Stimulated activated CD8-positive, alpha-beta memory T cell treated with anti-CD3 and anti-CD28 coated beads, Interleukin-2, amount 100 ng/mL, for 48 hours (primary cell): ENCODE measurements at regions not wholly inside any gene's neighbourhood (a gene's known extent, or its start where the extent isn't known, plus 50 kb on each side); places are given as distances from the start of the nearest gene placed in this dataset.

ENCODE experiments used
- DNase-seq, 2 donors: peaks; one replicate each; pipeline ENCODE4 v3.0.0-alpha.2; 2020; ENCODE audit warnings: low read depth in 2 of 2

DNA sequence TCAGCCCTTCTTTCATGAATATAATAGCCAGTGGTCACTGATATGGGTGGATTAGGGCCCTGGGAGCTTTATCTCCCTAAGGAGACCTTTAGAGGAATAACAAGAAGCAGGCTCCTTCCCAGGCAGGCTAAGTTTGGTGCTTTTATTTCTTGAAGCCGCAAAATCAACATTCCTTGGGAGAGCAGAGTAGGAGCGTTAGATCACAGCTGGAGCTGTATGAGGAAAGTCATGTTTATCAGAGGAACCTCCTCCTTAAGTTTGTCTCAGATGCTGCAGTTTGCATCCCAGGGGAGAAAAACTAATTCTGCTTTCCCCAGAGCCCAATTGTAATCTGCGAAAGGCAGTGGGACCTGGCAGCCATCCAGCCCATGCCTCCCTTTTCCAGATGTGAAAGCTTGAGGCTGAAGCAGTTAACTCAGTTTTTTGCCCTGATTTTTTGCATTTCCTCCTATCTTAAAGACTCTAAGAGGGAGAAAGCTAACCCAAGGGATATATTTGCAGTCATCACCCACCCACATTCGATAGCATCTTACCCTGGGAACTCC, 186.0 kb upstream of the FRMPD4 start:
- no peak for DNase-seq

DNA sequence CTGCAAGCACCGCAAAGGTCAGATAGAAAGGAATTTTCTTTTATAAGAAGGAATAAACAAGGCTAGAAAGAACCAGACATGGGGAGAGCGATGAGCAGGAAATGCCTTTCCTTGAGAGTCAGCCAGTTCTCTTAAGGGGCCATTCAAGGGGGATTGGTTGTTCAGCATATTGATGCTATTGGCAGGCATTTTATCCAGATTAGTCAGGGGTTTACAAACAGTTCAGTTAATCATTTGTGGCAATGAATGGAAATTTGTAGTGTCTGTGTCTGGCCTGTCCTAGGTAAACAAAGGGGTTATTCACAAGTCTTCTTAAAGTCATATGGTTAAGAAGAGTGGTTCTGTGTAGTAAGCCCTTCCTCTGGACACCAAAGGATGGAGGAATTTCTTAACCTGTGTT, 184.7 kb upstream of the FRMPD4 start:
- DNase-seq: no peak

DNA sequence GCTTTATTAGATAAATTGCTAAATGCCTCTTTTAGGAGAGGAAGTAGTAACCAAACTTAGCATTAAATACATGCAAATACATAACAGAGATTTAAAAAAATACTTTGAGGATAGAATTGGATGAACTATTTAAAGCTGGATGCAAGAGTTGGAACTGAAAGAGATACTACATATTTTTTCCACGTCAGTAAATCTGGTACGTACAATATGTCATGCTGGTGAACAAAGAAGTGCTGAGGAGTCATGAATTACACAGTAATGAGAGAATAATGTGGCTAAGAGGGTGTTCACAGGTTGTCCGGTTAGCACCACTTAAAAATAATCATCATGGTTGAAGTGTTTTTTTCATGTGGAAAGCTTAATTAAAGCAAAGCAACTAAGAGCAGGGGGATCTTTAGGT, 184.1 kb upstream of the FRMPD4 start:
- DNase-seq: no peak

DNA sequence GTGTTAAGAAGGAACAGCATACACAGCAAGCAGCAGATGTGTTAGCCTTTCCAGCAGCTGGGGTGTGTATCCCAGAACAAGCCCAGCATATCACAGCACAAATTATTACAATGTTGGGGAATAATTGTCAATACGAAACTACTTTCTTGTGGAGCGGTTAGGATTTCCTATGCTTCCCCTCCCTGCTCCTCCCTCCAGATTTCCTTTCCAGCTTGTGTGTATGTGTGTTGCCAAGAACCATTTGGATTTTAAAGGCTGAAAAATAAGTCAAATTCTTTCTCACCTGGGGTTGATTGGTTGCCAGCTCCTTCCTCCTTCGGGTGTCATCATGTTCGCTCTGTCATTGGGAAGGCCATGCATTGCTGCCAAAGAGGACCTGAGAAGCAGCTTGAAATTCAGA, 178.2 kb upstream of the FRMPD4 start:
- DNase-seq: no peak

DNA sequence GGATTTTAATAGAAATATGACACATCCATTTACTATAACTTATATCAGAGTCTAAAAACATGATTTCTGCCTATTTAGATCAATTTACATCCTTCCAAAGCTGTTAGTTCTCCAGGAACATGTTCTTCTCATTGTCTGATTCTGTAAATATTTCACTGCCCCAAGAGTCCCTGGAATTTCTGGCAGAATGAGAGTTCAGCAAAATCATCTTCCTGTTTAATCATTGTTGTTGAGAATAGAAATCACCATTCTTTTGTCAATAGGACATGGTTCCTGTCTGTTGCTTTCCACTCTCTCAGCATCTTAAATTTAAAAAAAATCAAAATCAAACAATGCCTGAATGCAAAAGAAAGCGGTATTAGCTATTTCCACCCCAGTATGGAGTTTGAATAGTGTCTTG, 172.8 kb upstream of the FRMPD4 start:
- no peak for DNase-seq

DNA sequence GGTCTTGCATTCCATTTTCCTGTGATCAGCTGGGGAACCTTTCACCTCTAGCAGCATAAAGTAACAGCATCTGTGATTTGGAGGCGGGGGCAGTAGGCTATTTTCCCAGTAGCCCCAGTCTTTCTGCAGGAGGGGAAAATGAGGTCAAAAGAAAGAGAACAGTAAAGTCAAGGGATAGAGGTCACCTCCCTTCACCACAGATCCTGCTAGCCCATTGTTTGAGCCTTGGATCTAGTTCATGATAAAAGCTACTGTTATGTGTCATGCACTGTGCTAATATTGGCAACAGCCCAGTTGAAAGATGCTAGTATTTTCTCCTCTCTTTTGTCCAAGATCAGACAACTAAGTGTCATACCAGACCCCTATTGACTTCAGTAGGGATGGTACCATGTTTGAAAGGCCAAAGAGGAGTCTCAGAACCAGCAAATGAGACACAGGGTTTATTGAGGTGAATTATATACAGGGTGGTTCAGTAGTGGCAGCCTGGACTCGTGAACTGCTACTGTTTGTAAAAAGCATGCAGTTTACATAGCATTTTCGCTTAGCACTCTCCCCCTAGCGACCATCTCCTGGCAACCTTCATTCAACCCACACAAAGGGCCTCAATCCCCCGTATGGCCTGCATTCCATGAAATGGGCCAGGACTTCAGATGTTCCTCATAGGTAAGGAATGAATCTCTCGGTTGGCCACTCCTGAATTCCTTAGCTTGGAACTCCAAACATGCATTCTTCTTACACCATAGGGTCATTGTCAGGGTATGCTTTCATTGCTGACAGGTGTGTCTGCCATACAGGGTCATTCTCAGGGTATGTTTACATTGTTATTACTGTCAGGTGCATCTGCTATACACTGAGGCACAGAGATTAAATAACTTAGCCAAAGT, 170.0 kb upstream of the FRMPD4 start:
- DNase-seq: no peak

DNA sequence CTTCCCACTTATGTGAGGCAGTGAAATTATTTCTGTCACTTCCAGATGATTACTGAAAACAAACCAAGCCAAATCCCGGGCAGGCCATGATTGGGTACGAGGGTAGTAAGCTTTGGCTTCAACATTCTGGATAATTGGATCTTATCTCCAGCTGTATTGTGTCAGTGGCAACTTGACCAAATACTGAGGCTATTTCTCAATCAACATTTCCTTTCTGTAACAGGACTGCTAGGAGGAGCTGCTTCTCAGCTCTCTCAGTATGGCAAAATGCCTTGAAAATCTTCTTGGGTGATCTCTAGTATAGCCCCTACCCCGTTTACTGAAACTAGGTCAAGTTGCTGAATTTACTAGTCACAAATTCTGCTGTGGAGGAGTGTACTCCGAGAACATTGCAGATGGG, 169.3 kb upstream of the FRMPD4 start:
- no peak for DNase-seq

DNA sequence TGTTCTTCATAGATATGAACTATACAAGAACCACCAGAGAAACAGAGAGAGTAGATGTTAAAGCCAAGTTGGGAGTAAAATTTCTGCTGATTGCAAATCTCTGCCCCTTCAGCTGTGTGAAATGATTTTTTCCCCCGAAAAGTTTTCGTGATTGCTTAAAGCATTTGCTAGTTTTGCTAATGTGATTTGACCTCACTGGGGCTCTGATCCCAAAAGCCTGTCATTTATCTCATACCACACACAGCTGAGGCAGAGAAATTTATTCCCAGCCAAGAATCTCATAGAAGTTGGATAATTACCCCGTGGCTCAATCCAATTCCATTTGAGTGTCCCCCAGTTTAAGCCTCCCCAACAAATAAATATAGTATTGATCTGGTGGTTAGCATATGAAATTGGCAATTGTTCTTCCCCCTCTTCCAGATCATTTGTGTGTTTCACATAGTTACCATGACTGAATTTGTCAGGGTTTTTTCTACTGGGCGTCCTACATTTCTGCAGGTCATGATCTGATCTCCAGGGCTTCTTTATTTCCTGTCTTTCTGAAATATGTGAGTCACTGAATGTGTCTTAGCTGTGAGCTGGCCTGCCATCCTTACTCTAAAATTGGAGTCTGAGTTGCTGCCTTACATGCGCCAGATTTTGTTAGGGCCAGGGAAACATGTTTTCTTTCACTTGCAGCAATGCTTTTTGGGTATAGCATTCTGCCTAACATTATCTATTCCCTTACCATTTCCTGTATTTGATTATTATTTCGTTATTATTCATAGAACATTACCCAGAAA, 167.5 kb upstream of the FRMPD4 start:
- no peak for DNase-seq

DNA sequence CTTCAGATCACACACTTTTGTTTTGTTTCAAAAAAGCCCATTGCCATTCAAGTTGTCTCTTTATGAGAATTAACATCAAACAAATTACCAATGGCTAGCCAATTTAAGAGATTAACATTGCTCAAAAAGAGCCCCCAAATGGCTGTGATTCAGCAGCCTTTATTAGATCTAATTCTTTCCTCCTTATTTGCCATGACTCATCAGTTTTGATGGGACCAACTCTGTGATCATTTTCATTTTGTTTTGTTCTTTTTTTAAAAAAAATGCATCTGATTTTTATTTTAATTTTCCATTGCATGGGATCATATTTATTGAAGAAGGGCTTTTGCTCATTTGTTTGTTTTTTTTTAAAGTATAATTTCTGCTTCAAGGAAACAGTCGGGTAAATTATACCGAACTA, 161.6 kb upstream of the FRMPD4 start:
- DNase-seq: no peak

DNA sequence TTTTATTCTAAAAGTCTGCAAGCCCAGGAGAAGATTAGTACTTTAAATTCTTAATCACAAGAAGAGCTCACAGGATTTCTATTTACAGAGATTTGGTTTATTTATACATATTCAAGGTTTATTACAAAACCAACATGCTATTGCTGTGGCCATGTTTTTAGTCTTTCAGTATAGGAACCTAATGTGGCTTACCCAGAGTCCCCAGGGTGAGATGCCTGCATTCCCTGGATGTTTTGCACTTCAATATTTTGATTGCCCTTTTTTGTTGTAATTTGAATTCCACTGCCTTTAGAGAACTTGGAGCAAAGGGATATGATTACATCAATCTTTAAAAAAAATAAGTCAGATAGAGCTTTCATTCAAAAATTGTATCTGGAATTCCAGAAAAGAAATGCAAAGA, 146.0 kb upstream of the FRMPD4 start:
- no peak for DNase-seq

DNA sequence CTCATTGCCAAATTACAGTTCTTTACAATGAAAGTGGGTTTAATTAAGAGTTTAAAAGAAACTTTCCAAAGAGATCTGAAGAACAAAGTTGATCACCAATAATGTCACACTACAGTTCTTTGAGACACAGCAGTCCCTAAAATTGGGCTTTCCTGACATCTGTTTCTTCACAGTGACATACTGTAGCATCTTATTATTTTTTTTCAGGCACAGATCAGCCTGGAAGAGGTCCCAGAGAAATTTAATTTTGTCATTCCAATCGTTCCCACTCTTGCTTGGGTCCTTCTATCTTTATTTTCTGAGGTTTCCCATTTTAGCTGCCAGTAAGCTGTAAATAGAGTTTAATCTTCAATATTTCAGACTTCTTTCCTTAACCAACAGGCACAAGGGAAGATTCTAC, 143.1 kb upstream of the FRMPD4 start:
- no peak for DNase-seq

DNA sequence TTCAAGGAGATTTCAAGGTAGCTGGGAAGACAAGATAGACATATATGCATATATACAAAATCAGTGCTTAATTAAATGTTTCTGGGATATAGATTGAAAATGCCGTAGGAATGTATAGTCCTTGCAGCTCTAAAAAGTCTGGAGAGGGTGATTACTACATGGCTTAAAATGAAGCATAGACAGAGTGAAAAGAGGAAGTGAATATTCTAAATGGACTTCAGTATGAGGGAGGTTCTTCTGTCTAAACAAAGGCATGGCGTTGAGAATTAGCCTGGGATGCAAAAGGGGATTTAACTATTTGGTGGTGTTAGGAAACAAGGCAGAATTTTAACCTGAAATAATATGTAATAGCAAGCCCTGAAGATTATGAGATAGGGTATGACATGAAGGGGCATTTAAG, 141.5 kb upstream of the FRMPD4 start:
- DNase-seq: no peak

DNA sequence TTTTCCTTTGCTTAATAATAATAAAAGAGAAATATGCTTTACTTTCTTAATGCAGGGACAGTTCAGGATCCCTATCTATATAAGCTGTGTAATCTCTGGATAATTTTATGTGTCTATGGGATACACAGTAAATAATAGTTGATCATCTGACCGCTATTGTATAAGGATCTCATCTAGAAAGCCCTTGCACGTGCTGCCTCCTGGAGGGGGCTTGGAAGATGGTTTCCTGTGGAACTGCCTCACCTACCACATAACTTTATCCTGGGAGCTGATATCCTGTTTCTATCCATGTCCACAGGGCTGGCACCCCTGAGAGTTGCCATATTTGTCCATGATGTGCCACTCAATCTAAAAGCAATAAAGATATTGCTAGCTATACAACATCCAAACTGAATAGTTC, 139.3 kb upstream of the FRMPD4 start:
- no peak for DNase-seq

DNA sequence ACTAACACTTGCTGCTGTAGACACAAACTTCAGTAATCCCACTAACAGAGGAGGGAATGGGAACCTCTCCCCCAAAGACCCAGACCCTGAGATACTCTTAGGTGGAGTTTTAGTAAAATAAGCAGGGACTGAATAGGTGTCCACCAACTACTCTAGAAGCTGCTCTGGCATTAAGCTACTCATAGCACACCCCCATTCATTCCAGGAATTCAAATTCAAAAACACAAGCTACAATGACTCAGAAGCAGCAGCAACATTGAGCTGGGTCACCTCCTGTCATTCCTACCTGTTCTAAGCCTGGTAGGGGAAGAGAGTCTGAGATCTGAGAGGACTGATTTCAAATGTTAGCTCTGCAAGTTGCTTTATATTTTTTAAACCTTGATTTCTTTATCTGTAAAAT, 135.4 kb upstream of the FRMPD4 start:
- no peak for DNase-seq

DNA sequence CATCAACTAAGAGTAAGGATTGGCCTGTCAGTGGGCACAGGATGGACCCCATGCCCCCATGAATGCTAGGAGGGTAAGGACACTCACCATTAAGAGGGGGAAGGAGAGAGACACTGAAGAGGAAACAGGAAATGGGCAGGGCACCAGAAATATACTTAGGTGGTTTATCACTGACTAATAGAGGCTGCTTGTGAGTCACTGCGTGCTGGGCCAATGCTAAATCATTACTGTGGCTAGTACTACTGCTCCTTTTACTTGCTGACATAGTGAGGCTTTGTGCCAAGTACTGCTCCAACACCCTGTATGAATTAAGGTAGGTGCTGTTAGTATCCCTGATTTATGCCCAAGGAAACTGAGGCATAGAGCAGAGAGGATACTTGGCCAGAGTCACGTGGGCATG, 130.4 kb upstream of the FRMPD4 start:
- no peak for DNase-seq

DNA sequence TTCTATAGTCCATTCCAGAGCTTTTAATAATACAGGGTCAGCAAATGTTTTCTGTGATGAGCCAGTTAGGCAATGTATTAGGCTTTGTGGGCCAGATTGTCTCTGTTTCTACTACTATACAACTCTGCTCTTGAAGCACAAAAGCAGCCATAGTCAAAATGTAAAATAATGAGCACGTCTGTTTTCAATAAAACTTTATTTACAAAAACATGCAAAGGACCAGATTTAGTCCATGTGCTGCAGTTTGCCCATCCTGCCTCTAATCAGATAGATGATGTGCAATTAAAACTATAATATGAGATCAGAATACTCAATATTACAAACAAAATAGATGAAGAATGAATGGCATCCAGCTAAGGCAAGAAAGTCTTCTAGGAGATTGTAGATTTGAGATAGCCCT, 127.8 kb upstream of the FRMPD4 start:
- no peak for DNase-seq

DNA sequence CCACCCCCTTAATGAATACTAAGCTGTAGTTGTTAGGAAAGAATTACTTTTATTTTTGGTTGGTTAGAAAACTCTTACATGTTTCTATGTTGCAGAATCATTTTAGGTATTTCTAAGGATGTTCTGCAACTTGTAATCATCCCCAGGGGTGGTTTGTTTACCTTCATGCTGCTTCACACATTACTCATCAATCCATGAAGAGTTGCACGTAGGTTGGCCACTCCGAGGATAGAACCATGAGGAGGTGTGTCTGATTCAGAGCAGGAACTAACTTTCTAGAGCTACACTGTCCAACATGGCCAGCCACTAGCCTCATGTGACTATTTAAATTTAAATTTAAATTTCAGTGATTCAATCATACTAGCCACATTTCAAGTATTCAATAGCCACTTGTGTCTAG, 127.2 kb upstream of the FRMPD4 start:
- no peak for DNase-seq

DNA sequence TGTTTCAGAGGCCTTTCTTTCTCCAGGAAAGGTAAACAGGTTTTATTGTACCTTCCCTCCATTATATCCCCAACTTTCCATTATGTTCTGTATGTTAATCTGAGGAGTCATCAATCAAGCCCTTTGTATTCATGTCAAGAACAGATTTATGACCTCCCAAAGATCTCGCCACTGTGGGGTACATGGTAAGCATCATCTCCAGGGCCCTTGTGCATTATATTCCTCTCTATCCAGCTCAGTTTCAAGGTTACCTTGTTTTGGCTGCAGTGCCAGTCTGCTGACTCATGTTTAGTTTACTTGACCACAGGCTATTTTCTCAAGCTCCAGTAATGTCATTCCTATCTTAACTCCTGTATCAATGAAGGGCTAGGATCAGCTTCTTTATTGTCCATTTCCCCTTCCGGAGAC, 125.1 kb upstream of the FRMPD4 start:
- DNase-seq: no peak

DNA sequence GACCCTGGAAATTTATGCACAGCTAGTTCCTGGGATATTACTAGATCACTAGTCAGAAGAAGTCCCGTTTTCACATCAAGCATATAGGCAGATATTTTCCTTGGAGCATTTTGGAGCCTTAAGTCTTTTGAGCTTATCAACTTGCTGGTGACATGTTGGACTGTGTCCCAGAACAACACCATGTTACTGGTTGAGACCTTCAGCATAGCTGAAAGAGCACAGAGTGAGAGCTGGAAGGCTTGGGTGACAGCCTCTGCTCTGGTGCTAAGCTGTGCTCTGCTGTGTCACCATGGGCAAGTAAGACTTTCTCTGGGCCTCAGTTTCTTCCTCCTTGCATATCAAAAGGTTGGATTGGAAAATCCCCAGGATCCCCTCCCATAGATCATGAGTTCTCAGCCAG, 116.6 kb upstream of the FRMPD4 start:
- DNase-seq: no peak

DNA sequence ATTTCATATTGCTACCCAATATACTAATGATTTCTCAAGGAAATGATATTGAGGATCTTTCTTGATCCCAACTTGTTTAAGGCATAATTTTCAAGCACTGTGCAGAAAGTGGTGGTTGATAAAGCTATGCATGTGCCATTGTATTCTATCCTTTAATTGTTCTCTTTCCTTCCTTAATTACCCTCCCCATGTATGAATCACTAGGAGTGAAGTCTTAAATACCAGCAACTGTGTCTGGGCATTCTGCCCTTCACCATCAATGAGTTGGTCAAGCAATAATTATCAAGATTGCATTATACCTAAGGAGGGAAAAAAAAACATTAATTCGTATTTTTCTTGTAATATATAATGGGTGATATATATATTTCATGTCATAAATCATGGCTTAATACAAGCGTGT, 111.8 kb upstream of the FRMPD4 start:
- no peak for DNase-seq

DNA sequence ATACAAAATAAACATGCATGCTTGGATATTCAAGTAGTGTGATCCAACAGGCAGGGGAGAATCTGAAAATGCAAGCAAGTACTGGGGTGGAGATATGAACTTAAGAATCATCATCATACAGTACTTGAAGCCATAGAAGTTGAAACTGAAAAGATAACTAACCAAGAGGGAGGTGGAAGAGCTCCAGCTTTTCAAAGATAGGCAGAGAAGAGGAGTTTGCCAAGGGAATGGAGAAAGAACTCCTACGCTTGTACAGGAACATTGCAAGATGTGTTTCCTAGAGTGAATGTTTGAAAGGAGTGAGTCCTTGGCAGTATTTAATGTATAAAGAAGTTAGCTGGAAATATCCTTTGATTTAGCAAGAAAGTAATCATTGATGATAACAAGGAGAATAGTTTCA, 106.2 kb upstream of the FRMPD4 start:
- no peak for DNase-seq

DNA sequence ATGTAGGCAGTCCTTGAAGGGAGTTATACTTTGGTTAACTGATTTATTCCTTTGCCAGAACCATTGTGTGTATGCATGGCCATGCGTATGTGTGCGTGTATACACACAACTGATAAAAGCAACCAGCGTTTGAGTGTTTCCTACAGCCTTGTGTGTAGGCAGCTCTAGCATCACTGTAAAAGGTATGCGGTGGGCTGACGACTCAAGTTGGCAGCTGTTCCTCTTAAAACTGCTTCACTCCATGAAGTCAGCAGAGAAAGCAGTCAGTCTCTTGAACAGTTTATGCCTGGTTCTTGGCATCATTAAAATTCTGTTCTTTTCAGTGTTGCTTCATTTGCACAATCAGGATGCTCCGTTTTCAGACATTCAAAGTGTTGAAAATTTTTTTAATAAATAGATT, 103.5 kb upstream of the FRMPD4 start:
- no peak for DNase-seq

DNA sequence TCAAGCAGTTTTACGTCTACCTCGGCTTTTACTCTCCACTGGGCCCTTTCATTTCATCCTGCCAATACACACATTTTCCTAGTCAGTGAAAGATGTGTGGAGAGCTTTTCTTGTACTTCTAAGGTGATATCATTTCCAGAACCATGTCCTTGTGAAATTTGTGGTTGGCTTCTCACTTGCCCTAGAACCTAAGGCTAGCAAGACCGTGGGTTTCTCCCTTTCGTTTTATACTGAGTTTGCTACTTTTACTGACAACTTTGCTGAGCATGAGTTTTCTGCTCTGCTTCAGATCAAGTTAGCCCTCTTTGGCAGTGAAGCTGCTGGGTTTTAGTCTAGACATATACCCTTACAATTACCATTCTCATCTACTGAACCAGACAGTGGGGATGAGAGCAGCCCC, 95.7 kb upstream of the FRMPD4 start:
- DNase-seq: no peak
